Prostate gland (tissue), 2 donors: ENCODE measurements at regions not wholly inside any gene's neighbourhood (a gene's known extent, or its start where the extent isn't known, plus 50 kb on each side); places are given as distances from the start of the nearest gene placed in this dataset.

Source experiments
- DNase-seq: peaks from one replicate; pipeline ENCODE4 v3.0.0-alpha.2; 2019; ENCODE audit warnings: low spot score
- H3K27ac ChIP-seq, 2 donors: fragments of 200-600 bp; sonication (generic); 2 replicates each; pipeline ENCODE4 v1.5.1; 2017 to 2019
- H3K27me3 ChIP-seq: fragments of 200-600 bp; sonication (generic); replicated peaks from 2 replicates; pipeline ENCODE4 v1.5.1; 2019; ENCODE audit not compliant: insufficient read depth
- H3K36me3 ChIP-seq, 2 donors: fragments of 200-600 bp; sonication (generic); 1 replicate in 1 of 2; 2 replicates in 1 of 2; pipeline versions ENCODE4 v1.5.1 to v1.8.1; 2017 to 2019
- H3K4me1 ChIP-seq: fragments of 200-600 bp; sonication (generic); replicated peaks from 2 replicates; pipeline ENCODE4 v1.5.1; 2019
- H3K4me3 ChIP-seq, 2 donors: fragments of 200-600 bp; sonication (generic); 2 replicates each; pipeline ENCODE4 v1.5.1; 2017 to 2019
- H3K9me3 ChIP-seq: fragments of 200-600 bp; sonication (generic); 2 replicates; pipeline ENCODE4 v1.5.1; 2017
- POLR2A ChIP-seq: fragments of 450-650 bp; IDR thresholded peaks from one replicate; pipeline ENCODE4 v1.6.1; 2016; ENCODE audit warnings: antibody characterized with exemption, mild to moderate bottlenecking
- POLR2AphosphoS5 ChIP-seq: sonication (generic); formaldehyde crosslinking; IDR thresholded peaks from one replicate; pipeline ENCODE4 v1.6.1; 2017; ENCODE audit warnings: antibody characterized with exemption
- WGBS: methylation state at CpG from one replicate; pipeline ENCODE4 v1.1.5; 2018; 5-methylcytosine and 5-hydroxymethylcytosine counted together
- intact Hi-C: fragments of 100-400 bp; cut with DNase I; formaldehyde crosslinking; loops from one replicate; pipeline ENCODE4 v1.14.2; 2022
- TF ChIP-seq, protein P1 (sequence below), 4 experiments: fragments of 200-600 bp in 2 of 4; fragments of 450-650 bp in 2 of 4; sonication (generic) in 2 of 4; IDR thresholded peaks; 1 replicate in 3 of 4; 2 replicates in 1 of 4; pipeline ENCODE4 v1.5.1; 2016 to 2019; ENCODE audit warnings: antibody characterized with exemption in 4 of 4, mild to moderate bottlenecking in 2 of 4, moderate library complexity in 2 of 4

DNA sequence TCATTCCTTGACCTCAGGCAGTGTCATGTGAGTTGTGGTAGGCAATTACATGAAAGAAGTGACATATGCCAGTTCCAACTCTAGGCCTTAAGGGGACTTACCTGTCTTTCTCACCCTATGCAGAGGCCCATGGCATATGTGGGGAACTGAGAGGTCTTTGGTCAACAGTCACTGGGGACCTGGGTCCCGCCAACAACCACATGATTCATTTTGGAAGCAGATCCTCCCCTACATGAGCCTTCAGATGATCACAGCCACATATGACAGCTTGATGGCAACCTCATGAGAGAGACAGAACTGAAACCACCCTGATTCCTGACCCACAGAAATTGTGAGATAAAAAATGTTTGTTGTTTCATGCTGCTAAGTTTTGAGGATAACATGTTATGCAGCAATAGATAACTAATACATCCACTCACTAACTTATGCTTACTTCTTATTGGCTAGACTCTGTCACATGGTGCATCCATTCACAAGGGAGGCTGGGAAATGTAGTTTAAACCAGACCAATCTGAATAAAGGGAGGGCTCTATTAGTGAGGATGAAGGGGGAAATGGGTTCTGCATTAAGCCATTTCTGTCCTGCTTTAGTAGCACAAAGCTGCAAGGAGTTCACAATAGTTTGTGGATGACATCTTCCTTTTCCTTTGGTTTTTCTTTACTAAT lies 298.2 kb downstream of the HAPSTR1 start:
- no peak for DNase-seq
- Histone ChIP-seq H3K36me3 (no peaks in the 10 kb centered on the region), H3K4me3 (no peak overlapping the region), H3K9me3 (no peaks in the 10 kb centered on the region), H3K27ac (no peak overlapping the region), H3K4me1 (no peaks in the 10 kb centered on the region), H3K27me3 (no peaks in the 10 kb centered on the region)
- TF ChIP-seq POLR2AphosphoS5 (no peak), POLR2A (no peak)
- TF ChIP-seq, protein P1, sequence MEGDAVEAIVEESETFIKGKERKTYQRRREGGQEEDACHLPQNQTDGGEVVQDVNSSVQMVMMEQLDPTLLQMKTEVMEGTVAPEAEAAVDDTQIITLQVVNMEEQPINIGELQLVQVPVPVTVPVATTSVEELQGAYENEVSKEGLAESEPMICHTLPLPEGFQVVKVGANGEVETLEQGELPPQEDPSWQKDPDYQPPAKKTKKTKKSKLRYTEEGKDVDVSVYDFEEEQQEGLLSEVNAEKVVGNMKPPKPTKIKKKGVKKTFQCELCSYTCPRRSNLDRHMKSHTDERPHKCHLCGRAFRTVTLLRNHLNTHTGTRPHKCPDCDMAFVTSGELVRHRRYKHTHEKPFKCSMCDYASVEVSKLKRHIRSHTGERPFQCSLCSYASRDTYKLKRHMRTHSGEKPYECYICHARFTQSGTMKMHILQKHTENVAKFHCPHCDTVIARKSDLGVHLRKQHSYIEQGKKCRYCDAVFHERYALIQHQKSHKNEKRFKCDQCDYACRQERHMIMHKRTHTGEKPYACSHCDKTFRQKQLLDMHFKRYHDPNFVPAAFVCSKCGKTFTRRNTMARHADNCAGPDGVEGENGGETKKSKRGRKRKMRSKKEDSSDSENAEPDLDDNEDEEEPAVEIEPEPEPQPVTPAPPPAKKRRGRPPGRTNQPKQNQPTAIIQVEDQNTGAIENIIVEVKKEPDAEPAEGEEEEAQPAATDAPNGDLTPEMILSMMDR (IDR thresholded peaks at IDR 0.05): no peak
- intact Hi-C loops: no loop called here
- 100% methylated on average over 1 of the region's 1 CpG for WGBS

DNA sequence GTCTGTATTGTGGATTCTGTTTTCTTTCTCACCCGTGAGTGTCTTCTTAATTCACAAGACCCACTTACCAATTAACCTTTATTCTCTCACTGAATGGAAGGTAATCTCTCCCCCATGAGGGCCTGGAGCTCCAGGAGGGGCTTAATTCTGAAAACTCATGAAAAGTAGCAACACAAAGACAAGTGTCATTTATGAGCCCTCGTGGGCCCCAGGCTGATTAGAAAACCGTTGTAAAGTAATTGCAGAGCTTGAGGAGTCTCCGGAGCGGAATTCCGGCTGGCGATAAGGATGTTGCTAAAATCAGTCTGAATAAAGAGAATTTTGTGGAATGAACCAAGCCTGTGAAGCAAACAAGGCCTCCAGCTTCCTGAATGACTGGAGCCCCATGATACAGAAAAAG lies 301.5 kb downstream of the HAPSTR1 start:
- WGBS: 49% methylated on average over 7 of the region's 7 CpGs
- intact Hi-C loops: no loop called here
- Histone ChIP-seq H3K4me1 (no peaks in the 10 kb centered on the region), H3K27ac (no peak overlapping the region), H3K4me3 (no peak overlapping the region), H3K9me3 (no peaks in the 10 kb centered on the region), H3K36me3 (no peaks in the 10 kb centered on the region), H3K27me3 (no peaks in the 10 kb centered on the region)
- no peak for DNase-seq
- TF ChIP-seq POLR2A (no peak), POLR2AphosphoS5 (no peak)
- TF ChIP-seq, protein P1 (IDR thresholded peaks at IDR 0.05): no peak

DNA sequence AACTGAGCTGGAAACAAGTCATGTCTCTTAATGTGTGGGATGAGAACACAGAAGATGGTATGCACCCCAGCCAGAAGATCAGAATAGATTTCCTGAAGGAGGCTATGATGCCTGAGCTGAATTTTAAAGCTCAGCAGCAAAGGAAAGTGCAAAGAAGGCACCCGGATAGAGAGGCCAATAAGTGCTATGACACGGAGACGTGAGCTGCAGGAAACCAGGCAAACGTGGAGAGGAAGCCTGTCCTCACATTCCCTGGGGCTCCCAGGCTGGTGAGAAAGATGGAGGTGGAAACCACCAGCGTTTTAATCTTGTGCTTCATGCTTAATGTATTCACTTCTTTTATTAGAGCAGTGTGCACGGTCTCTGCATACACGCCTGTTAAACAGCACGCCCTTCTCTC lies 302.1 kb downstream of the HAPSTR1 start:
- Histone ChIP-seq H3K4me1 (no peaks in the 10 kb centered on the region), H3K4me3 (no peak overlapping the region), H3K27me3 (no peaks in the 10 kb centered on the region), H3K9me3 (no peaks in the 10 kb centered on the region), H3K27ac (no peak overlapping the region), H3K36me3 (no peaks in the 10 kb centered on the region)
- intact Hi-C loops: no loop called here
- DNase-seq: no peak
- TF ChIP-seq POLR2A (no peak), POLR2AphosphoS5 (no peak)
- TF ChIP-seq, protein P1 (IDR thresholded peaks at IDR 0.05): no peak
- 36% methylated on average over 8 of the region's 8 CpGs for WGBS

DNA sequence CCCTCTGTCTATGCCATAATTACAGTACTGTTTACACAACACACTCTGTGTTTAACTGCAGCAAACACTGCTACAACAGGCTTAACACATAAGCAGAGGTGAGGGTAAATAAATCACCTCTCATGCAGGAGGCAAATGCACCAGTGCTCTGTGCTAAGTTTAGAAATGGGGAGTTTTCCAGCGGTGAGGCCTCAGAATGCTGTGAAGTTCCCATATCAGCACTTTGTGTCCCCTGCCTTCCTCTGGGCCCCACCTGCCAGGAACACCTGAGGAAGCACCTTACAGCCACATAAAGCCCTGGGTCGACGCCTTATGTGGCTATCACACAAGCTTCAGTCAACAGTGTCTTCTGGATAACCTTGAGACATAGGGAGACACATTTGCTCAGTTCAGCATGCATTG lies 304.5 kb downstream of the HAPSTR1 start:
- Histone ChIP-seq H3K9me3 (no peaks in the 10 kb centered on the region), H3K36me3 (no peaks in the 10 kb centered on the region), H3K4me1 (no peaks in the 10 kb centered on the region), H3K27ac (no peak overlapping the region), H3K27me3 (no peaks in the 10 kb centered on the region), H3K4me3 (no peak overlapping the region)
- TF ChIP-seq POLR2A (no peak), POLR2AphosphoS5 (no peak)
- TF ChIP-seq, protein P1 (IDR thresholded peaks at IDR 0.05): no peak
- 71% methylated on average over 3 of the region's 3 CpGs for WGBS
- intact Hi-C loops: no loop called here
- no peak for DNase-seq

DNA sequence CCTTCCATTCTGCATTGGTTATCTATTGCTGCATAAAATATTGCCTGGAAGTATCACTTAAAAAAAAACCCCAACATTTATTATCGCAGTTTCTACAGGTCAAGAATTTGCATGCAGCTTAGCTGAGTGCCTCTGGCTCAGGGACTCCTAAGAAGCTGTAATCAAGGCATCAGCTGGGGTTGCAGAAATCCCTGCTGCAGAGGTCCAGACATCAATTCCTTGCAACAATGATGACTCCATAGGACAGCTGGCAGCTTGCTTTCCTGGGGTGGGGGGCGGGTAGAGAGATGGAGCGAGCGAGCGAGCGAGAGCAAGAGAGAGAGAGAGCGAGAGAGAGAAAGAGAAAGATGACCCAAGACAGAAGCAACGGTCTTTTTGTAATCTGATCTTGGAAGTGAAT lies 308.1 kb downstream of the HAPSTR1 start:
- Histone ChIP-seq H3K9me3 (no peaks in the 10 kb centered on the region), H3K27me3 (no peaks in the 10 kb centered on the region), H3K4me1 (no peaks in the 10 kb centered on the region), H3K27ac (no peak overlapping the region), H3K4me3 (no peak overlapping the region), H3K36me3 (no peaks in the 10 kb centered on the region)
- TF ChIP-seq, protein P1 (IDR thresholded peaks at IDR 0.05): no peak
- no peak for TF ChIP-seq POLR2AphosphoS5
- no peak for TF ChIP-seq POLR2A
- DNase-seq: no peak
- intact Hi-C loops: no loop called here
- WGBS: 46% methylated on average over 8 of the region's 8 CpGs
